NOMO-1 treated with DMSO at 0.1 percent for 48 hours (cell line): ENCODE measurements at regions not wholly inside any gene's neighbourhood (a gene's known extent, or its start where the extent isn't known, plus 50 kb on each side); places are given as distances from the start of the nearest gene placed in this dataset.
"Not testable (repeated sequence)": the region's sequence is repeated elsewhere in the genome, so short reads cannot be mapped to it uniquely, and the experiment has no call there.

ENCODE experiments used
- DNase-seq: peaks from one replicate; lab custom pipeline; 2025; ENCODE audit not compliant: unreplicated experiment; lab: John Stamatoyannopoulos, UW

DNA sequence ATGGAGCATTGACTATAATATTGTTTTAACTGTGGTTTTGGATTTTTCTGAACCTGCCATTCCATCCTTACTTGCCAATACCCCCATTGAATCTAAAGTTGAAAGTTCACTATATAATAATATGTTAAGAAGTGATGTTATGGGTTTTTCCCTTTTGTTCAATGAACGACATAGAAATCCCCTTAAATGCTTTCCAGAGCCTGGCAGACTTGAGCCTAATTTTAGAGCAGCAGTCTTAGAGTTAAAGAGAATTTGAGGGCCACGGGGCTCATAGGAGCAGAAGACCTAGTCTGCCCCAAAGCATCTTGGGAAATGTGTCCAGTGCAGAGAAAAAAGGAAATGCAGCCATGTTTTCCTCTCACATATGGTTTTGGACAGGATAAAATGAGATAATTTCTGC, 146.1 kb upstream of the SLC44A1 start:
- no peak for DNase-seq

DNA sequence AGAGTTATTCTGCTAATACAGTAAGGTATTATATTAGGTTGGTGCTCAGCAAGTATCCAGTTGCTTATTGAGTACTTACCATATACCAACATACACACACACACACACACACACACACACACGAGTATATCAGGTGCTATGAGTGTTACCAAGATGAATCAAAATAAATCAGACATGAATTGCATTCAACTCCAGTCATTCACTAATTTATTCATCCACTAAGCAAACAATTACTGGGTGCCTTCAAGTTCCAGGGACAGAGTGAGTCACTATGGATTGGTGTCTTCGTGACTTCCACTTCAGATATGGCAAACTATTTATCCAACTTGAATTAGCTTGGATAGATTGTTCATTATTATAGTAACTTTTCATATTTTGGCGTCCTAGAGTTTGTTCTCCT, 140.7 kb upstream of the SLC44A1 start:
- no peak for DNase-seq

DNA sequence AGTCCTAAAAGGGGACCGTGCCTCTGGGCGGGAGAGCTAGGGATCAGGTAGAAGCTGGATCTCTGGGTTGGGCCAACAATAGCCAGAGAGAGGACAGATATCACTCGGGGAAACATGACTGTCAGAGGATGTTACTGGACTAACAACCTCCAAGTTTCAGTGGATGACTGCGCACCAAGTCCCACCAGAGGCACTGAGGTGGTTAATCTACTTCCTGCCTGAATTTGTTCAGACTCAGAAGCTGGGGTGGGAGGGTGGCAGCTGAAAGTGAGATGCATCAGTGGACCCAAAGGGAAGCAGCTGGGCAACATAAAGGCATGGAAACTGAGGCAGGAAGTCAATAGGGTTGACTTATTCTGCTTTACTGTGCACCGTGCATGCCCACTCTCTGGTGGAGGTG, 130.1 kb upstream of the SLC44A1 start:
- DNase-seq = no peak

DNA sequence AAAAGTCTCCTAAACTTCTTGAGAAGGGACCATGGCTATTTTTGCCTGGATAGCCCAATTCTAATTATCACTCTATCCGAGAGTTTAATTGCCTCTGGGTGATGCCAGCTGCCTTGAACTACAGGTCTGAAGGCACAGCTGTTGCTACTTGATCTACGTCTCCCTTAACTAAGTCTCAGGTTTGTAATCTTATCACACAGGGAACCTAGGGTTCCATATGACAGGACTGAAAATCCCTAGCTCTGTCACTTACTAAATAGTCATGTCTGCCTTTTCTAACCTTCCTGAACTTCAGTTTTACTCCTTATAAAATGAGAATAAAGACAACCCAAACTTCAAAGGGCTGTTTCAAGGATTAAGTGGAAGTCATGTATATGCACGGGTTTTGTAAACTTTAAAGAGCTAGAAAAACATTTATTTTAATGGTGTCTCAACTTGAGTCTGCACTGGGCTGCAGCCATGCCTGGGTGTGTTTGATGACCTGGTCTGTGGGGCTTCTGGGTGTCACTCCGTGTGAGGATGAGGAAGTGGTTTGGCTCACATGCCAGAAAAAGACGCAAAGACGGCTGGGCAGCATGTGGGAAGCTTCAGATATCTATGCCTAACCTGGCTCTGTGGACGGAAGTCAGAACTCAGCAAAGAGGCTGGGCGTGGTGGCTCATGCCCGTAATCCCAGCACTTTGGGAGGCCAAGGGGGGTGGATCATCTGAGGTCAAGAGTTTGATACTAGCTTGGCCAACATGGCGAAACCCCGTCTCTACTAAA, 129.3 kb upstream of the SLC44A1 start:
- DNase-seq = peak; percentile 89

DNA sequence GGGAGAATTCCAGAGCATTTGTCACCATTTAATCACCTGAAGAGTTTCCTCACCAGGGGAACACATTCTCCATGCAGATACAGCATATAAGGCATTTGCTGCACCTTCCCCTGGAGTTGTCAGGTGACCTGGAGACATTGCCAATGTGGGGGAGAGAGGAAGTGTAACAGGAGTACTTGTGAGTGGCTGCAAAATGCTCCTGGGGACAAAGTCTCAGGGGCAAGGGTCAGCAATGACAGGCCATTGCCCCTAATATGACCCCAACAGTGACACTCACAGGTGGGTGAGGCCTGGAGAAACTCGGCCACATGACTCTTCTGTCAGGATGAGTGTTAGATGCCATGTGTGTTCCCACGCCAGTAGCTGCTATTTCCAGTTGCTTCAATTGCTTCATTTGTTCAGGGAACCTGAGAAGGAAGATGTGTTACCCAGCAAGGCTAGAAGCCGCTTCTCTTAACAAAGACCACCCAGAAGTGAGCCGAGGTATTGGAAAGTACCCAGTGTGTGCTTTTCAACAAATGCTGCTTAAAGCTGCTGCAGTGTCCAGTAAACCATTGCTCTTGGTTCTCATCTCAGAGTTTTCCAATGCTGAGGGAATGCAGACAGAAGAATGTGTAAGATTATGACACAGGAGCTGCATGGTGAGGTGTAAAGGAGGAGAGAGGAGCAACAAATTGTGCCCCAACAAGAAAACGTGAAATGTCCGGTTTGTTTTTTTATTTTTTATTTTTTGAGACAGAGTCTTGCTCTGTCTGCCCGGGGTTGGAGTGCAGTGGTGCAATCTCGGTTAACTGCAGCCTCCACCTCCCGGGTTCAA, 128.2 kb upstream of the SLC44A1 start:
- DNase-seq = no peak

DNA sequence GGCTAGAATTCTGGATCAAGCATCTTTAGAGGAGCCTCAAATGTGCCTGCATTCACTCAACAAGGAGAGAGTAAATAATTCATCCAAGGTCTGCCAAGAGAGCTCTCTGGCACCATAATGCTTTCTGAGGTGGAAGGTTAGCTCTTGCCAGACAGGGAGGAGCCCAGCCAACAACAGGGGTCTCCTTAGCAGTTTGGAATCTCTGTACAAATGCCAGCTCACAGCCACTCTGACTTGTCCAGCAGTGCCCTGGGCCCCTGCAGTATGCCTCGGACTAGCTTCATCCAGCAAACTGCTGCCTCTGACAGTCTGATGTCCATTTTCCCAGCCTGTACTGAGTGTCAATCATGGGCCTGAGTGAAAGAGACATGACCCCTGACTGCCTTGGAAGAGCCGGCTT, 127.2 kb upstream of the SLC44A1 start:
- DNase-seq = no peak

DNA sequence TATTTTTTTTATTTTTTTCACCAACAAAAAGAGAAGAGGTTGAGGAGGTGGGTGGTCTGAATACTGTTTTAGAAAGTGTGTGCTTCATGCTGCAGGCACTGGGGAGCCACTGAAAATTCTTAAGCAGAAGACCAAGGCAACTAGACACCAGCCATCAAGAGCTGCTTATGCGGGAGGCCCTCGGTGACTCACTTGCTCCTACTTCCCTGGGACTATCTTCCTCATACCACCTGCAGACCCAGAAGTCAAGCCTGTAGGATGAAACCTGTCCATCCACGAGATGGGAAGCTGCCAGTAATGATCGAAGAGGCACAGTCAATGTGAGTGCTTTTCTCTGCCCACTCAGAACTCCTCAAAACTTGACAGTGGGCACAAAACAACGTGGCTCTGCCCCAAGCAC, 125.8 kb upstream of the SLC44A1 start:
- no peak for DNase-seq

DNA sequence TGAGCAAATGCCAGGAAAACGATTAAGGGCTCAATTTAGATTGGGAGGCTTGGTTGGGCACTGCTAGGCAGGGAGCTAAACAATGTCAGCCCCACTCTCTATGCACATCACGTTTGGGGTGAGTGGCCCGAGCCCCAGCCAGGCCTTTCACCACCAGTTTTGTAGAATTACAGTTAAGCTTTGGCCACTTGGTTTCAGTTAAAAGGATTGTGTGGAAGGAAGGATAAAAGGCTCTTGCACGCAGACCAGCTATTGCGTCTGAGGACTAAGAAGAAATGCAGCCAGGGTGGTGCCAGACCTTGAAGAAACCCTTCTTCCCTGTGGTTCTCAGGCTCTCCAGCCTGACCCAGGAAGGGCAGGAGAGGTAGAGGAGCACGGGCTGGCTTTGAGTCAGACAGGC, 125.3 kb upstream of the SLC44A1 start:
- no peak for DNase-seq

DNA sequence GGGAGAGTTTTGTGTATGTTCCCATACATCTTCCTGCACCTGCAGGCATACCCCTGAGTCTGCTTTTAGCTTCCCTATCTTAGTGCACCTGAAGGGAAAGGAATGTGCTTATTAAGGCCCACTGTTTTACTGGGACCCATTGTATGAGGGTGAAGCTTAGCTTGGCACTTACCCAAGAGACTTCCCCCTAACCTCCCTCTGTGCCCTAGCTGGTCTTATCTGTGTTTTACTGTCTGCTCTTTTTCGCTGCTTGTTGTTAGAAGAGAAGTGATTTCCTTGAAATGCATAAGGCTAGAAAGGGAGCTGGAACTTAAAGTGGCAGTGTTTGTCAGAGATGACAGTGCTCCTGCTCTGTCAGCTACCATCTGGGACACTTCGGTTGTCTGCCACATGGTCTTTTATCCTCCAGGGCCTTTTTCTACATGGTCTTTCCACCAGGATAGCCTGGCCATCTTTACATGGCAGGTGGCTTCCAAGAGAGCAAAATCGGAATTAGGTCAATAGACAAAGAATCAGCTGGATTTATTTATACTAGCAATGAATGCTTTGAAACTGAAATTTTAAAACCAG, 122.5 kb upstream of the SLC44A1 start:
- DNase-seq = no peak

DNA sequence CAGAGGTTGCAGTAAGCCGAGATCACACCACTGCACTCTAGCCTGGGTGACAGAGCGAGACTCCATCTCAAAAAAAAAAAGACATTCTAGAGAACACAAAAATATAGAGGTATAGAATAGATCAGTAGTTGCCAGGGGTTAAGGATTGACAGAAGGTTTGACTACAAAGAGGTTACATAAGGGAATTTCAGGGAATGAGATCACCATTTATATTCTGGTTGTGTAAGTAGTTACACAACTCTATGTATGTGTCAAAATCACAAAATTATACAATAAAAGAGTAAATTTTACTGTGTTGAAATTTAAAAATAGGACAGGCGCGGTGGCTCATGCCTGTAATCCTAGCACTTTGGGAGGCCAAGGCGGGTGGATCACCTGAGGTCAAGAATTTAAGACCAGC, 119.9 kb upstream of the SLC44A1 start:
- DNase-seq = not testable (repeated sequence)

DNA sequence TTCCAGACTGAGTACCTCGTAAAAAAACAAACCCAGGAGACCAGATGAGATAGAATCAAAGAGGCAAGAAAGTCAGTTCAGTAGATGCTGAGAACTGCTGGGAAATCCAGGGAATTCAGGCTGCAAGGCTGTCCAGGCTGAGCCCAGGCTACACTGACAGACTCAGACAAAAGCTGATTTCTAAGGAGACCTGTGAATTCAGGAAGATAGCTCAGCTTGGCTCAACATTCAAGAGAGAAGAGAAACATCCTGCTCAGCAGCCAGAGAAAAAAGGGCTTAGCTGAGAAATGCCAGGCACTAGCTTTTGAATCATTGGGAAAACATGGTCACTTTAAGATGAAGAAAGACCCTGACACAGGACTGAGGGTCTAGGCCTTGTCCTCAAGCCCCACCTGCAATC, 118.2 kb upstream of the SLC44A1 start:
- no peak for DNase-seq

DNA sequence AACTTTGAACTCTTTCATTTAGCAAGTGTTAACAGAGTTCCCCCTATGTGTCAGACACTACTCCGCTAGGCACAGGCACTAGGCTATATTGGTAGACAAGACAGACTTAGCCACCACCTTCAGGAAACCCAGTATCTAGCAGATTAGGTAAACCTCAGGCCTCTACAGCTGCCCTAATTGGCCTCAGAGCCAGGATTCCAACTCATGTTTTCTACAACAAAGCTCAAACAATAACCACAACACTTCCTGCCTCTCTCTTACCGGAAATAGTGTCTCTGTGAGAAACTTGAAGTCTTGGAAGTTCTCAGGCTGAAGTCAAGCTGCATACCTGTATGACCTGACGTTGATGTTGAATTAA, 116.6 kb upstream of the SLC44A1 start:
- DNase-seq = peak; percentile 74

DNA sequence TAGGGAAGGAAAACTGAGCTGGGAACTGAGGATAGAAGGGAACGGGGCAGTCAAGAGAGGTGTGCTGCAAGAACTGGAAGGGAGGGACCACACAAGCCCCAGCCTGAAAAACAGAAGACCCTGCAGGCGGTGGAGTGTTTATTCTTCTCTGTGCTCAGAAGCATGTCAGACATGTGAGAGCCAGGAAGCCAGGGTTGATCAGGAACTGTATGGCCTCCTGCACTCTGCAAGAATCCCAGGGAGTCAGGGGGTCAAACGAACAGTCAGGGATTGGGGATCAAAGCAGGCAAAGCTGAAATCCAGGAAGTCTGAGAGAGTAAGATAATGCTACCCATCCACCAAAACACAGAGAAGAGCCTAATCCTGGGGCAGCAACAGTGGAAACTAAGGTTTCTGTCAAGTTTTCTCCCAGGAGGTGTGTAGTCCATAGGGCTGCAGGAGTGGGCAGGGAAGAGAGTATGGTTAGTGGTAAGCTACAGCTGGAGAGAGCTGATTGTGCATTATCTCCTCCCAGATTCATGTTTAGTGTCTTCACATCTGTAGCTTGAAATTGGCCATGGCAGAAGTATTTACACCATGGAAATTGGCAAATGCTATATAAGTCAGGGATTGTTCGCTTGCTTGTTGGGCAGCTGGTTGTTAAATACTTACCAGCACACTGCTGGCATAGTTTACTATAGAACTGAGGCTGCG, 115.4 kb upstream of the SLC44A1 start:
- DNase-seq = no peak

DNA sequence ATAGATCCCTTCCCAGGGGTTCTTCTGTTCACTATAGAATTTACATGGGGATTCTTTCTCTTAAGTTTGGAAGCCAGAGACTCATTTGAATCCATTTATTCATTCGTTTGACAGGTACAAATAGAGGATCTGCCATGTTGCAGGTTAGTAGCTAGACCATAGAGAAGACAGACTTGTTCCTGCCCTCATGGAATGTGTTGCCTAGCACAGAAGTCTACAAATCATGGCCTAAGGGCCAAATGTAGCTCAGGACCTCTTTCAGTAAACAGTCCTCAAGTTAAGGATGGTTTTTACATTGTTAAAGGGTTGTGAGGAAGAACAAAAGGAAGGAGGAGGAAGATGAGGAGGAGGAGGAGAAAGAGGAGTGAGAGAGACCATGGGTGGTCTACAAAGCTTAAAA, 114.7 kb upstream of the SLC44A1 start:
- no peak for DNase-seq

DNA sequence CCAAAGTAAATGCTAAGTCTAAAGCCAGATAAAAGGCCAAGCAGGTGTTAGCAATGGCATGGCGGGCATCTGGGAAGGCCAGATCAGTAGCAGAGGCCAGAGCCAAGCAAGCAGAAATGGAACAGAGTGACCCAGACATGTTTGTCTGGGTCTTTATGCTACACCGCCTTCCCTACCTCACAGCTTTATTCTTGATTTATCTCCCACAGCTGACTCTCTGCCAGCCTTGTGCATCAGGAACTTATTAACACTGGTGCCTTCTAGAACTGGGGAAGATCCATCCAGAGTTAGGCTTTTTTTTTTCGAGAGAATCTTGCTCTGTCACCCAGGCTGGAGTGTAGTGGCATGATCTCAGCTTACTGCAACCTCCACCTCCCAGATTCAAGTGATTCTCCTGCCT, 112.5 kb upstream of the SLC44A1 start:
- DNase-seq = no peak

DNA sequence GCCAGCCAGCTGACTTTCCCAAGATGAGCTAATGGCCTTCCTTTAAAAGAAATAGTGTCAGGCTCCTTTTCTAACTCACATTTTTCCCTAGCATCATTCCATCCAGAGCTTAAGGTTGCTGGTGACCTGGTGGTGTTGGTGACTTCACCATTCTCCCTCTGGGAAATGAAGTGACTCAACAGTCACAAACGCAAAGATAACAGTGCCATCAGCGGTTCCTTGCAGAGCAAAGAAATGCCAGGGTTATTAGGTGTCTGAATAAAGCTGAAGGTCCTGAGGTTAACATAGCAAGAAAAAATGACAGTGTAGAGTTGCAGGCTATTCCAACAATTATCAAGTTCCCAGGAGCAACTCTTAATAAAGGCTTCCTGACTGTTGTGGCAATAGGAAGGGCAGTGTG, 111.8 kb upstream of the SLC44A1 start:
- no peak for DNase-seq

DNA sequence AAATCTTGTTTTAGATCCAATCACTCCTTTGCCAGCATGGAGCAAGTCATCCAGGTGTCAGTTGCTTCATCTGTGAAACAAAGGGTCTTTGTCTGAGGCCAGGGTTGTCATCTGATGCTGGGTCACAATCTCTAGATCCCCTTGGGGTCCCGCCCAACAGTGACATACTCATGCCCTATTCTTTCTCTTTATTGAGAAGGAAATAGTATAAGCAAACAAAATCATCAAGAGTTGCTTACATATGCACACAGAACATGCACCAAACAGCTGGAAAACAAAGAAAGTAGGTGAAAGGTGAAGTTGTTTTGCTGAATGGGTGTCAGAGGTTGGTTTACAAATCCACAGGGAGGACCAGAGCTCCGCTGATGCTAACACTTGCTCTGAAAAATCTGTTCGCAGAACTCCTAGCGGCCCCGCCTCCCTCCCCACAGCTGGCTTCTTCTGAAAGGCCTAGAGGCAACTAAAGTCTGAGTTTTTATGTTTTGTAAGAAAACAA, 106.1 kb upstream of the SLC44A1 start:
- no peak for DNase-seq

DNA sequence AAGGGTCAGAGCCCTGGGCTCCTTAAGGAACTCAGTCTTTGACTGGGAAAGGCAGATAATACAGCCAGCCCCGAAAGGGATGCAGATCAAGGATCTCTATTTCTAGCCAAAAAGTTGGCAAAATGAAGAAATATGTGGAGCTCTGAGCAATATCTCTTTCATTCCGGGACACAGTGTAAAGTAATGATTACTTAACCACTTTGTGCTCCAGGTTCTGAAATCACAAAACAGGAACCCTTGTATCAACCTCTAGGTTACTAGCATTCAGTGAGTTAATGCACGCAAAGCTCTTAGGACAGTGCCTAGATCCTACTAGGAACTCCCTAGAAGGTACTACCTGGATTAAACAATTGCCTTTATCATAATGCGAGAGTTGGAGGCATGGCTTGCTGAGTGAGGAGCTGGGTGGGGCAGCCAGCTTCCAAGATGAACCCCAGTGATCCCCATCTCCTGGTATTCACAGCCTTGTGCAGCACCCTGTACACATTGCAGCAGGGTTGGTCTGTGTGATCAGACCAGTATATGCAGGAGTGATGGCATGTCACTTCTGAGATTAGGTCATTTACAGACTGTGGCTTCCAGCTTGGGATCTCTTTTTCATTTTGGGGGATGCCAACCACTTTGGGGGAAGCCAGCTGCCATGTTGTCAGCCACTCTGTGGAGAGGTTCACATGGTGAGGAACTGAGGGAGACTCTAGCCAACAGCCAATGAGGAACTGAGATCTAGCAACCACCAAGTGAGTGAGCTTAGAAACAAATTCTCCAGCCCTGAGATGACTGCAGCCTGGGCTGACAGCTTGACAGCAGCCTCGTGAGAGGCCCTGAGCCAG, 103.1 kb upstream of the SLC44A1 start:
- DNase-seq = peak; percentile 35

DNA sequence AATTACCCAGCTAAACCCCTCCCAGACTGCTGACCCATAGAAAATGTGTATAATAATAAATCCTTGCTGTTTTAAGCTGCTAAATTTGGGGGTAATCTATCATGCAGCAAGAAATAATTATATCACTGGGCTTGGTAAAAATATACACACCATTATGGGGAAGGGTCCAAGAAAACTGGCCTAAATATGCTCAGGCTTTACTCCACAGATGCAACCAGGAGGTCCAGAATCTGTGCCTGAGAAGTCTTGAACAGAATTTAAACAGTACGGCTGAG, 102.5 kb upstream of the SLC44A1 start:
- DNase-seq = no peak

DNA sequence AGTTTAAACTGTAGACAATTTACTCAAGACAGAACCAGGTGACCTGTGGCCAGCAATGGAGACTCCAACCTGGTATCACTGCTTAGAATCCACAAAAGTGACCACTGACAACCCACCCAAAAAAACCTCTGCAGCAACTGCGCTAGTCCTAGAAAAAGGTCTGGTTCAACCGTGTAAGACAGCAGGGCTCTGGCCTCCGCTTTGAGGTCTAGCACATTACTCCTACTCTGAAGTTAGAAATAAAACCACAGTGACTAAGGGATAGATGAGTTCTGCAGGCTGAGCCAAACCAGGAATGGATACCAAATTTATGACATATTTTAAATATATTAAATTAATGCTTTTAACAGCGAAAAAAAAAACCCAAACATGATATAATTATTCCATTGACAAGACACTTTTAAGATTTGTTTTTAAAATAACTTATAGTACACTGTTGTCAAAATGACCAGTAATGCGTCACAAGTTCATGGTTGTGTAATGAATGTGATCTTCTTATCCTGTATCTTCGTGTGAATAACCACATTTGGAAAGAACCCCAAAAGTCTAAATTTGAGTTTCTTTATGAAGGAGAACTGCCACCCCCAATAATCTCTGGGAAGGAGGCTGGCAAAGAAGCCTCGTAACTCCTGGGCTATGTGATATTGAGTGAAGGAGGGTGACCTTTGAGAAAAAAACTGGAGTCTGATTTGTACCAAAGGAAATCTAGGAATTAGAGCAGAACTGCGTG, 101.9 kb upstream of the SLC44A1 start:
- DNase-seq = peak; percentile 62
